Activated CD4-positive, alpha-beta T cell treated with anti-CD3 and anti-CD28 coated beads, Interleukin-2, Interleukin-4, amounts not matched to agents 100 ng/mL and 50 ng/mL, durations not matched to agents 16 hours and 8 hours (primary cell): ENCODE measurements at regions not wholly inside any gene's neighbourhood (a gene's known extent, or its start where the extent isn't known, plus 50 kb on each side); places are given as distances from the start of the nearest gene placed in this dataset.

ENCODE experiments used
- DNase-seq: peaks from one replicate; pipeline ENCODE4 v3.0.0-alpha.2; 2020; ENCODE audit warnings: low spot score

- DNase-seq: no peak
Measured at GRCh38 chr1:101317590-101317989, 80.8 kb downstream of the S1PR1 start.

GRCh38 chr1:101323535-101323934 lies 86.7 kb downstream of the S1PR1 start:
- no peak for DNase-seq

- no peak for DNase-seq
Measured at GRCh38 chr1:101325144-101325543, 88.3 kb downstream of the S1PR1 start.

DNA sequence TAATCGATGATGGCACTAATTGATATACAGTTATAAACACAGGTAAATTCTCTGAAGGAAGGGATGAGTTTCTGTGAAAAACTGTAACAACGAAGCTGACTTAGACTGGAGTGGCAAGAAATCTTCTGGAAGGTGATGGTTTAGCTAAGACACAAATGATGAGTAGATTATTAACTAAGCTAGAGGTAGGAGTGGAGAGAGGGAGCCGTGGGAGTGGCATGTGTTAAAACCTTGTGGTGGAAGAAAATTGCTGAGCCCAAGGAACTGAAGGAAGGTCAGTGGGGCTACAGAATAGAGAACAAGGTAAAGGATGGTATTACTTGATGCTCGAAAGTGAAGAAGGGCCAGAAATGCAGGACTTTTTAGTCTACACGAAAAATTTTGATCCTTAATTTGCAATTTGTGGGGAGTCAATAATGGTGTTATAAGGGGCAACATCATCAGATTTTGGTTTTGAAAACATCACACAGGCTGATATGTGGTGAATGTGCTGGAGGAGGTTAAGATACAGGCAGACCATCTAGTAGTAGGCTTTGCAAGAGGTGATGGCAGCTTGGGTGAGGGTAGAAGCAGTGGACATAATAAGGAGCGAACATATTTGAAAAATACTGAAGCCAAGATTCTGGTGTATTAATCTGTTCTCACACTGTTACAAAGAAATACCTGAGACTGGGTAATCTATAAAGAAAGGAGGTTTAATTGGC lies 93.8 kb downstream of the S1PR1 start:
- DNase-seq: no peak

GRCh38 chr1:101331794-101332193 lies 95.0 kb downstream of the S1PR1 start:
- DNase-seq: no peak

- DNase-seq: no peak
Measured at GRCh38 chr1:101332633-101333032, 95.8 kb downstream of the S1PR1 start.

DNA sequence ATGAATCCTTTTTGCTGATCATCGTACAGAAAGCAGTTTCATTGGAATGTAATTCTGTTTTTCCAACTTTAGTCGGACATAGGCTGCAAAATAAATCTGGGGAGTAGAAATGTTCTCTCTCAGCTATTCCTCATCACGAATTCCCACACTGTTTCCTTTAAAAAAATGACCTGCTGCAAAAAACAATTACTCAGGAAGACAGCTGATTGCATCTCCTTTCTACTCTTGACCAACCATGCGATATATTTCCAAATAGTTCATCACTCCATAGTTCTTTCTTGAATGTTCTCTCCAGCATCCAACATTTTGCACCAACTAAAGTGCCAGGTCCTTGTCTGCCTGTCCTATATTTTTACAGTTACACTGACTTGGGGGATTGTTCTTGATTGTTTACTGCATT lies 96.4 kb downstream of the S1PR1 start:
- no peak for DNase-seq

GRCh38 chr1:101337968-101338367 lies 101.1 kb downstream of the S1PR1 start:
- no peak for DNase-seq

GRCh38 chr1:101338714-101339430 lies 102.1 kb downstream of the S1PR1 start:
- DNase-seq: peak; percentile 28

GRCh38 chr1:101344745-101345144 lies 107.9 kb downstream of the S1PR1 start:
- DNase-seq: no peak

GRCh38 chr1:101346419-101346818 lies 109.6 kb downstream of the S1PR1 start:
- DNase-seq: no peak

DNA sequence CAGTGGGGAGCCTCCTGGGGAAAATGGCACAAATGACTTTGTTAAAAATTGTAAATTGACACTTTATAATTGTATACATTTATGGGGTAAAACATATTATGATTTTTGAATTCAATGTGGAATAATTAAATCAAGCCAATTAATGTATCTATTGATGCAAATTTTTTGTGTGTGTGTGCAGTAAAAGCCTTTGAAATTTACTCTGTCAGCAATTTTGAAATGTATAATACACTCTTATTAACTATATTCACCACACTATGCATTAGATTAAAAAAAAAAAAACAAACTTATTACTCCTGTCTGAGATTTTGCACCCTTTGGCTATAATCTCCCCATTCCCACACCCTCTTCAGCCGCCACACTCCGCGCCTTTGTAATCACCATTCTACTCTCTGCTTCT lies 119.2 kb downstream of the S1PR1 start:
- no peak for DNase-seq

- DNase-seq: no peak
Measured at GRCh38 chr1:101356604-101357443, 120.0 kb downstream of the S1PR1 start.

- peak; percentile 88 for DNase-seq
Measured at GRCh38 chr1:101357444-101357986, 120.7 kb downstream of the S1PR1 start.

DNA sequence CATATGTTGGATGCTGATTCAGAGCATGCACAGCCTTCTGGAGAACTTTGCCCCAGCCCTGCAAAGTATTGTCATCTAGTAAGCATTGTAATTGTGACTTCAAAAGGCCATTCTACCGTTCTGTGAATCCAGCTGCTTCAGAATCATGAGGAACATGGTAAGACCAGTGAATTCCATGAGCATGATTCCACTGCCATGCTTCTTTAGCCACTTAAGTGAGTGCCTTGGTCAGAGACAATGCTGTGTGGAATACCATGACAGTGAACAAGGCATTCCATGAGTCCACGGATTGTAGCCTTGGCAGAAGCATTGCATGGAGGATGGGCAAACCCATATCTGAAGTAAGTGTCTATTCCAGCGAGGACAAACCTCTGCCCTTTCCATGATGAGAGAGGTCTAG lies 123.7 kb downstream of the S1PR1 start:
- DNase-seq: no peak

- no peak for DNase-seq
Measured at GRCh38 chr1:101363891-101364318, 127.1 kb downstream of the S1PR1 start.

DNA sequence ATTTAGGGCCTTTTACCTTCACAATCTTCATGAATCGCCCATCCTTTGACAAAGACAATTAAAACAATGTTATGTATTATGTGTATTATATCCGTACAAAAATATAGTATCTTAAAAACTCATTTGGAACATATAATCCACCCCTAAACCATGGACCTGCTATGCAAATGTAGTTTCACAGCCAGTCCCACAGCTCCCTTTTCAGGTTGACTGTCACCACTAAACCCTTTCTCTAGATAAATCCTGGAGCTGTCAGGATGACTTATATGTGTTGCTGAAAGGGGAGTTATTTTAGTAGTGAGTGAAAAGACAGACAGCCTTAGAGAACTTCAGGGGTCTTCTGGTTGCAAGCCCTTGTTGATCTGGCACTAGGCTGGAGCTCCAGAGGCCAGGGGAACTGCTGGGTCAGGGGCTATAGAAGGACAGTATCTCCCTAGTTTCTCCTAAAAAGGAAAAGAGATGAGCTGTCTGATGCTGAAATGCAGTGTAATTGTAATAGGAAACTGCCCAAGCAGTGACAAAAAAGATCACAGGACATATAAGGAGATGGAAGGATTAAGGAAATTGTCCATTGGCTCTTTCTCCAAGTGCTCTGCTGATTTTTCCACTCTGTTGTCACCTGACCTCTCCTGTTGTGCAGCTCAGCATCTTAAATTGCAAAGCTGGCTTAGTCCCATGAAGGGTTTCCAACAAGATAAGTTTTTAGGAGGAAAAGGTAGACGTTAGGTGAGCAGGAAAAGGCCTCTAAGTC lies 127.7 kb downstream of the S1PR1 start:
- DNase-seq: no peak

- DNase-seq: no peak
Measured at GRCh38 chr1:101365186-101365585, 128.4 kb downstream of the S1PR1 start.

GRCh38 chr1:101365878-101366277 lies 129.1 kb downstream of the S1PR1 start:
- no peak for DNase-seq

GRCh38 chr1:101366513-101367215 lies 129.8 kb downstream of the S1PR1 start:
- DNase-seq: no peak

GRCh38 chr1:101367630-101368029 lies 130.8 kb downstream of the S1PR1 start:
- DNase-seq: no peak
